ENCODE measurements at regions not wholly inside any gene's neighbourhood (a gene's known extent, or its start where the extent isn't known, plus 50 kb on each side); places are given as distances from the start of the nearest gene placed in this dataset.
"Not testable (repeated sequence)": the region's sequence is repeated elsewhere in the genome, so short reads cannot be mapped to it uniquely, and the experiment has no call there.

GRCh38 chr14:25322784-25323183 lies 272.8 kb upstream of the STXBP6 start:
- no peak for DNase-seq (ENCODE audit: low spot score)

GRCh38 chr14:25316007-25316406 lies 266.1 kb upstream of the STXBP6 start:
- DNase-seq (ENCODE audit: low spot score) = not testable (repeated sequence)

DNA sequence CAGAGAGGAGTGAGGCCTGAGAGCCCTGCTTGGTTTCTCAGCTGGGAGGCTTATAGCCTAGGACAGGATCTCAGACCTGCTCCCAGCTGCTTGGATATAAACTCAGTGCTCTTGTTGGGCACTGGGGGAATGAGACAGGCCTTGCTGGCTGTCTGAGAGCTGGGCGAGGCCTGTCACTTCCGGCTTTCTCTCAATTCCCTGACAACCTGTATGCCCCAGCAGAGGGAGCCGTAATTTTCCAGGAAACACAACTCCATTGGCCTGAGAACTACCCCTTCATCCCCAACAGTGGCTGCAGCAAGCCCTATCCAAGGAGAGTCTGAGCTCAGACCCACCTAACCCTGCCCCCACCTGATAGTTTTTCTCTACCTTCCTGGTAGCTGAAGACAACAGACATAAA lies 258.3 kb upstream of the STXBP6 start:
- no peak for DNase-seq (ENCODE audit: low spot score)

DNA sequence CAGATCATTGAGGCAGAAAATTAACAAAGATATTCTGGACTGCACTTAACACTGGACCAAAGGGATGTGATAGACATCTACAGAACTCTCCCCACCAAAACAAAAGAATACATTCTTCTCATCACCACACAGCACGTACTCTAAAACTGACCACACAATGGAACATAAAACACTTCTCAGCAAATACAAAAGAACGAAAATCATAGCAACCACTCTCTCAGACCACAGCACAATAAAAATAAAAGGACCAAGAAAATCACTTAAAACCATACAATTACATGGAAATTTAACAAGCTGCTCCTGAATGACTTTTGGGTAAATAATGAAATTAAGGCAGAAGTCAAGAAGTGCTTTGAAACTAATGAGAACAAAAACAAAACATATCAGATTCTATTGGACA lies 254.0 kb upstream of the STXBP6 start:
- no peak for DNase-seq (ENCODE audit: low spot score)

- no peak for DNase-seq (ENCODE audit: low spot score)
Observed at GRCh38 chr14:25298238-25298637, 248.3 kb upstream of the STXBP6 start.

DNA sequence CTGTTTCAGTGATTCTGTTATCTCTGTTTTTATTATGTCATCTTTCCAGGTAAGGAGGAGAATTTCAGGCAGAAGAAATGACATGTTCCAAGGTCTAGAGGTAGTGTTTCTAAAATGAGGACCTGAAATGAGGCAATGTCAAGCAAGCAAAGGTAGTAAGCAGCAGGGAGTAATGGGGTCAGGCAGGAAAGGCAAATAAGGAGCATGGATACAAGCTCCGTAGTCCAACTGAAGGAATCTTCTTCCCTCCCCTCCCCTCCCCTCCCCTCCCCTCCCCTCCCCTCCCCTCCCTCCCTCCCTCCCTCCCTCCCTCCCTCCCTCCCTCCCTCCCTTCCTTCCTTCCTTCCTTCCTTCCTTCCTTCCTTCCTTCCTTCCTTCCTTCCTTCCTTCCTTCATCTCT lies 240.2 kb upstream of the STXBP6 start:
- DNase-seq (ENCODE audit: low spot score) = not testable (repeated sequence)

- no peak for DNase-seq (ENCODE audit: low spot score)
Observed at GRCh38 chr14:25274529-25274928, 224.6 kb upstream of the STXBP6 start.

DNA sequence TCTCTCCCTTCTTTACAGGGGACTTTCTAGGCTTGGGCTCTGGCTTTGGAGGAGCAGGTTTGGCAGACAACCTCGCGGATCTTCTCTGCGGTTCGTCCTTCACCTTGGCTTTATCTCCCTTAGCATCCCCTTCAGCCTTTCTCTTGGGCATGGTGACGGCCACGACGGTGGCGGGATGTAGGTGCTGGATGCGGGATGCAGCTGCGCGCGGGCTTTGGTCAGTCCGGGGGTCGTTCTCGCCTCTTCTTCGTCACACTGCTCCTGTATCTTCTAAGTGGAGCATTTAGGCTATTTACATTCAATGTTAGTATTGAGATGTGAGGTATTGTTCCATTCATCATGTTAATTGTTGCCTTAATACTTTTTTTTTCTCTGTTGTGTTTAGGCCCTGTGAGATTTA lies 217.2 kb upstream of the STXBP6 start:
- no peak for DNase-seq (ENCODE audit: low spot score)

DNA sequence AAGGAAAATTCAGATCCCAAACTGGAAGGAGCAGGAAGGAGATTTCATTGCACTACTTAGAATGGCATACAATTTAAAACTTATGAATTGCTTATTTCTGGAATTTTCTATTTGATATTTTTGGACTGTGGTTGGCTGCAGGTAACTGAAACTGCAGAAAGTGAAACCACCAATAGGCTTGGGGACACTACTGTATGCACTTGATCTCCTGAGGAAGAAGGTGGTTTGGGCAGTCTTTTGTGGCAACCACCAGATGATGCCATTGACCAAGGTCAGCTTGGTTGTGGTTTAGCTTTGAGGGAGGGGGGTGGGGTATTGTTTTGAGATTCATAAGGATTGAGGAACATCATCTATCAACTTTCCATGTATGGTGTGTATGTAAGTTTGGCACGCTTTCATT lies 209.5 kb upstream of the STXBP6 start:
- no peak for DNase-seq (ENCODE audit: low spot score)

DNA sequence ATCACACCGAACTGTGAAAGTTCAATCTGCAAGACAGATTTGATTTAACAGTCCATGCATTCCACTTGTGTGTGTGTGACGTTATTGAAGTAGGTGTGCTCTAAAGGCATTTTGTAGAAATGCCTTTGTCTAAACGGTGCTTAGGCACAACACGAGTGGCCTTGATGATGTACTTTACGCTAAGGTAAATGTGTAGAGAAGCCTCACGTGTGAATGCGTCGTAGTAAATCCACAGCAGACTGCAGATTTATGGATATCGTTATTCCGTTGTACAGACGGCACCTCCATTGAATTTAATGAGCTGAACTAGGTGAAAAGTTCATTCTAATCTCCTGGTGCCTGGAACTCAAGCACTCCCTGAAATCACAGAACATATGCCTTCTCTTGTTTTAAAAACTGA lies 202.8 kb upstream of the STXBP6 start:
- DNase-seq (ENCODE audit: low spot score) = no peak

GRCh38 chr14:25250516-25250915 lies 200.6 kb upstream of the STXBP6 start:
- no peak for DNase-seq (ENCODE audit: low spot score)

GRCh38 chr14:25247609-25248008 lies 197.7 kb upstream of the STXBP6 start:
- no peak for DNase-seq (ENCODE audit: low spot score)

GRCh38 chr14:25246751-25247150 lies 196.8 kb upstream of the STXBP6 start:
- DNase-seq (ENCODE audit: low spot score) = no peak

GRCh38 chr14:25239170-25239569 lies 189.2 kb upstream of the STXBP6 start:
- DNase-seq (ENCODE audit: low spot score) = no peak

DNA sequence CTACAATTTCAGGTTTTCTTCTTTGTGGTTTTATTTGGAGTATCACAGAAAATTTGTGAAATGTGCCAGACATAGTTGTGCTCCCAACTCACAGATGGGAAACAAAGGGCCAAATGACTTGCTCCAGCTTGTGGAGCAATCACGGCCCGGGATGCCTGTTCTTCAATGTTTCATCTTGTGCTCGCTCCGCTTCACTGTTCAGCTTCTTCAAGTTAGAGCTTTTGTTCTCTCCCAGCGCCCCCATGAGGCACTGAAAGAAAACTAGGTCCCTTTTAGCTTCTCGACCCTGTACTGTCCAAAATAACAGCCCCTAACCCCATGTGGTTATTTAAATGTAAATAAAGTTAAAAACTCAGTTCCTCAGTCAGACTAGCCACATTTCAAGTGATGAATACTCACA lies 187.9 kb upstream of the STXBP6 start:
- DNase-seq (ENCODE audit: low spot score) = no peak

DNA sequence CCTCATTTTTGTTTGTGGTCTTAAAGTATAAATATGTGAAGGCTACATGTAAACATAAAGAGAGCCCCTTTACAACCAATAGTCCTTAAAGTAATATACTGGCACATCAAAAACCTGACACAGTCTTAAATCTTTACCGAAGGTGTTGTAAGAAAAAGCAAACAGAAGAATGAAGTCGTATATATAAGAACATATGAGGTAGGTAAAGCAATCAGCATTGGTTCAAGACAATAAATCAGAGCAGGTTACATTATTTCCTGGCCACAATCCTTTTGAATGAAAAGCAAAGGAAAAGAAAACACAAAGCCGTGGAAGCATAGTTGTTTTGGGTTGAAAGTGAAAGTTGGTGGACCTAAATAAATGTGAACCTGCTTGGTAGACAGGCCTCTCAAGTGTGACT lies 183.7 kb upstream of the STXBP6 start:
- no peak for DNase-seq (ENCODE audit: low spot score)

DNA sequence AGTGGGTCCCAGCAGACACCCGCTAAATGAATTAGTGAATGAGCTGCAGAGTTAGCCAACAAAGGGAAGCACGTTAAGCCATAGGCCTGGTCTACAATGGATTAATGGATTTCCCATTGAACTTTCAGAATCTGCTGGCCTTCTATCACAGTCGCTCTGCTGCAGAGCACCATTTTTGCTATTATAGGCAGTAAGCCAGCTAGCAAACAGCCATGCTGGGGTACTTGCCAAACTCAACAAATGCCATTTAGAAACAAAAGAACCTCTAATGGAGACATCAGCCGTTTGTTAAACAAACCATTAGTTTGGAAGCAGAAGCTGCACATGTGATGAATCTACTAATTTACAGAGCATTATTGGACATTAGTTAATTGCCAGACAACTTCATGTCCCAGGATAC lies 181.1 kb upstream of the STXBP6 start:
- no peak for DNase-seq (ENCODE audit: low spot score)

- DNase-seq (ENCODE audit: low spot score) = no peak
Observed at GRCh38 chr14:25226214-25226613, 176.3 kb upstream of the STXBP6 start.

DNA sequence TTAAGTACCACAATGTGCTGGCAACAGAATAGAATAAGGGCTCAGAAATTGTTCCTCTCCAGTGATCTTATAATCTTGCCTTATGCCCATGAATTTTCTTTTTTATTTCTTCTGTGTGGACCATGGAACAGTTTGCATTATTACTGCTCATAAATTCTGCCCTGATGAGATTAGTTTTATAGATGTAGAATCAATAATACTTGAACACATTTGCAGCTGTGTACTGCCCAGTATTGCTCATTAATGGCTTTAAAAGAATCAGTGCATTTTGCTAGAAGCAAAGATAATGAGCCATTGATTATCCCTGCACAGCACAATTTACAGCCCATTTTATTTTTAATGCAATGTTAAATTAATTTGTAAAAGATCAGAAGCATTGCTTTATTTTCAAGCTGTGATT lies 172.3 kb upstream of the STXBP6 start:
- no peak for DNase-seq (ENCODE audit: low spot score)

DNA sequence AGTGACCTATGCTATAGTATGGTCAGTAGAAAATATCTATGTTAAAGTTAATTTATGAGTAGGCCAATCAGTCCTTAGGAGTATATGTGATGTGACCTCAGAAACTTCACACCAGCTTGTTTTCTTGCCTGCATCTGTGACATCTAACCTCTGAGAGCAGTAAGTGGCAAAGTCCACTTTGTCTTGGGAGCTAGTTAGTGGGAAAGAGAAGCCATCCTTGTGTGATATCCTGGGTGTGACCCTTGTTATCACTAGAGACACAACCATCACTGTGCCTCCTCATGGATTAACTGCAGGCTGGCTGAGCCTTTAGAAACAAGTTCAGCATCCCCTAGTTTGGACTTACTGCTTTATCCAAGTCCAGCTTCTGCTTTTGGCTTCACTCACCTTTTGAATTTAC lies 170.6 kb upstream of the STXBP6 start:
- DNase-seq (ENCODE audit: low spot score) = no peak

- DNase-seq (ENCODE audit: low spot score) = no peak
Observed at GRCh38 chr14:25215607-25216006, 165.7 kb upstream of the STXBP6 start.

GRCh38 chr14:25197885-25198284 lies 147.9 kb upstream of the STXBP6 start:
- DNase-seq (ENCODE audit: low spot score) = no peak

- no peak for DNase-seq (ENCODE audit: low spot score)
Observed at GRCh38 chr14:25180221-25180620, 130.3 kb upstream of the STXBP6 start.

GRCh38 chr14:25178255-25178654 lies 128.3 kb upstream of the STXBP6 start:
- no peak for DNase-seq (ENCODE audit: low spot score)
